Keratinocyte (primary cell): ENCODE measurements at regions not wholly inside any gene's neighbourhood (a gene's known extent, or its start where the extent isn't known, plus 50 kb on each side); places are given as distances from the start of the nearest gene placed in this dataset.

Experiments
- DNase-seq: peaks from one replicate; pipeline ENCODE4 v3.0.0-alpha.2; 2011; ENCODE audit warnings: low read depth, missing footprints, low spot score
- FAIRE-seq: peaks from 2 replicates; lab custom pipeline; 2011; peaks lifted over from hg19 to GRCh38; lab: Jason Lieb, UNC
- H2AFZ ChIP-seq: 2 replicates; pipeline ENCODE4 v1.6.0; 2012; ENCODE audit warnings: low read length, control low read depth, inconsistent platforms; ENCODE audit not compliant: control insufficient read depth
- H3K27ac ChIP-seq: 2 replicates; pipeline ENCODE4 v1.5.1; 2011; ENCODE audit warnings: low read length; ENCODE audit not compliant: control insufficient read depth, insufficient read depth
- H3K27me3 ChIP-seq: 3 replicates; pipeline ENCODE4 v1.6.0; 2011; ENCODE audit warnings: low read length; ENCODE audit not compliant: control insufficient read depth, insufficient read depth; ENCODE audit errors: extremely low read depth
- H3K36me3 ChIP-seq, 2 experiments: 2 replicates in 1 of 2; 3 replicates in 1 of 2; pipeline ENCODE4 v1.5.1; 2011; ENCODE audit warnings: low read length in 2 of 2, mild to moderate bottlenecking in 1 of 2; ENCODE audit not compliant: control insufficient read depth in 2 of 2, insufficient read depth in 2 of 2; ENCODE audit errors: extremely low read depth in 1 of 2
- H3K4me1 ChIP-seq: 3 replicates; pipeline ENCODE4 v1.5.1; 2011; ENCODE audit warnings: low read length; ENCODE audit not compliant: control insufficient read depth, insufficient read depth; ENCODE audit errors: extremely low read depth
- H3K4me2 ChIP-seq: 3 replicates; pipeline ENCODE4 v1.6.0; 2011; ENCODE audit warnings: low read depth, low read length; ENCODE audit not compliant: control insufficient read depth, insufficient read depth; ENCODE audit errors: extremely low read depth
- H3K4me3 ChIP-seq, 3 experiments: fragments of 200-600 bp in 1 of 3; sonication (generic) in 1 of 3; 2 replicates in 2 of 3; 3 replicates in 1 of 3; pipeline ENCODE4 v1.5.1; 2011 to 2016; ENCODE audit warnings: low read length in 3 of 3, mild to moderate bottlenecking in 3 of 3, control low read depth in 2 of 3, inconsistent platforms in 1 of 3, low read depth in 1 of 3, mixed read lengths in 1 of 3, mixed run types in 1 of 3, moderate library complexity in 1 of 3; ENCODE audit not compliant: control insufficient read depth in 2 of 3, insufficient read depth in 2 of 3; ENCODE audit errors: extremely low read depth in 1 of 3
- H3K79me2 ChIP-seq: 2 replicates; pipeline ENCODE4 v1.6.0; 2012; ENCODE audit warnings: low read length; ENCODE audit not compliant: control insufficient read depth, insufficient read depth
- H3K9ac ChIP-seq: 3 replicates; pipeline ENCODE4 v1.6.0; 2011; ENCODE audit warnings: low read length; ENCODE audit not compliant: control insufficient read depth, insufficient read depth; ENCODE audit errors: extremely low read depth
- H3K9me1 ChIP-seq: 3 replicates; pipeline ENCODE4 v1.6.0; 2011; ENCODE audit warnings: low read length; ENCODE audit not compliant: control insufficient read depth, insufficient read depth; ENCODE audit errors: extremely low read depth
- H3K9me3 ChIP-seq: 2 replicates; pipeline ENCODE4 v1.5.1; 2012; ENCODE audit warnings: low read depth, low read length; ENCODE audit not compliant: control insufficient read depth
- H4K20me1 ChIP-seq: 3 replicates; pipeline ENCODE4 v1.6.0; 2011; ENCODE audit warnings: low read length; ENCODE audit not compliant: control insufficient read depth, insufficient read depth; ENCODE audit errors: extremely low read depth
- CTCF ChIP-seq, 3 experiments: IDR thresholded peaks in 1 of 3; conservative IDR thresholded peaks in 1 of 3; optimal IDR thresholded peaks in 1 of 3; 2 replicates in 2 of 3; 3 replicates in 1 of 3; pipeline versions ENCODE3 to v1.5.1; 2011; ENCODE audit warnings: low read length in 3 of 3, mild to moderate bottlenecking in 3 of 3, moderate library complexity in 2 of 3, control low read depth in 1 of 3, inconsistent platforms in 1 of 3; ENCODE audit not compliant: insufficient read depth in 2 of 3; ENCODE audit errors: extremely low read depth in 1 of 3
- EZH2 ChIP-seq: IDR thresholded peaks from one replicate; pipeline ENCODE4 v1.6.1; 2012; ENCODE audit warnings: inconsistent platforms, mild to moderate bottlenecking, low read length, moderate library complexity
- dilution Hi-C: fragments of 300-500 bp; cut with MboI; formaldehyde crosslinking; loops from one replicate; pipeline ENCODE4 v1.7.0; 2020; ENCODE audit warnings: low sequenced_read_pairs; ENCODE audit not compliant: extremely low pct_ligation_motif_present

- H2AFZ ChIP-seq, result no peak overlapping the region
- H3K4me2 ChIP-seq, result no peak overlapping the region
- no peaks in the 10 kb centered on the region for H4K20me1 ChIP-seq
- H3K9me3 ChIP-seq, result no peaks in the 10 kb centered on the region
- H3K9me1 ChIP-seq, result no peaks in the 10 kb centered on the region
- no peaks in the 10 kb centered on the region for H3K36me3 ChIP-seq
- H3K9ac ChIP-seq, result no peak overlapping the region
- no peak overlapping the region for H3K4me3 ChIP-seq
- TF ChIP-seq EZH2 (no peak), CTCF (optimal IDR thresholded peaks at IDR 0.05 in 1 of 3, IDR thresholded peaks at IDR 0.05 in 1 of 3, conservative IDR thresholded peaks at IDR 0.05 in 1 of 3; ENCODE audit: extremely low read depth in 1 of 3, insufficient read depth in 2 of 3, low read length in 3 of 3) (no peak)
- dilution Hi-C loops, result no loop called here
- no peaks in the 10 kb centered on the region for H3K27me3 ChIP-seq
- no peak for DNase-seq
- no peak for FAIRE-seq
- no peak overlapping the region for H3K27ac ChIP-seq
- no peaks in the 10 kb centered on the region for H3K79me2 ChIP-seq
- H3K4me1 ChIP-seq, result no peaks in the 10 kb centered on the region
These were observed 1507.4 kb upstream of the SPRY2 start for GRCh38 chr13:81848291-81848690.

- no peaks in the 10 kb centered on the region for H3K79me2 ChIP-seq
- no peak overlapping the region for H3K4me2 ChIP-seq
- H3K27me3 ChIP-seq, result no peaks in the 10 kb centered on the region
- H4K20me1 ChIP-seq, result no peaks in the 10 kb centered on the region
- dilution Hi-C loops, result no loop called here
- H3K4me1 ChIP-seq, result no peaks in the 10 kb centered on the region
- no peak overlapping the region for H3K27ac ChIP-seq
- TF ChIP-seq CTCF (optimal IDR thresholded peaks at IDR 0.05 in 1 of 3, IDR thresholded peaks at IDR 0.05 in 1 of 3, conservative IDR thresholded peaks at IDR 0.05 in 1 of 3; ENCODE audit: extremely low read depth in 1 of 3, insufficient read depth in 2 of 3, low read length in 3 of 3) (no peak), EZH2 (no peak)
- no peak for FAIRE-seq
- DNase-seq, result no peak
- H3K36me3 ChIP-seq, result no peaks in the 10 kb centered on the region
- H3K9me3 ChIP-seq, result no peaks in the 10 kb centered on the region
- no peaks in the 10 kb centered on the region for H3K9me1 ChIP-seq
- no peak overlapping the region for H2AFZ ChIP-seq
- no peak overlapping the region for H3K9ac ChIP-seq
- H3K4me3 ChIP-seq, result no peak overlapping the region
These were observed 1505.8 kb upstream of the SPRY2 start for GRCh38 chr13:81846771-81847170.
